HPDE6-E6E7 (cell line): ENCODE measurements at regions not wholly inside any gene's neighbourhood (a gene's known extent, or its start where the extent isn't known, plus 50 kb on each side); places are given as distances from the start of the nearest gene placed in this dataset.
"Not testable (repeated sequence)": the region's sequence is repeated elsewhere in the genome, so short reads cannot be mapped to it uniquely, and the experiment has no call there.

Experiments
- DNase-seq: peaks from one replicate; pipeline ENCODE4 v3.0.0; 2011; ENCODE audit warnings: missing footprints; ENCODE audit errors: extremely low spot score

DNA sequence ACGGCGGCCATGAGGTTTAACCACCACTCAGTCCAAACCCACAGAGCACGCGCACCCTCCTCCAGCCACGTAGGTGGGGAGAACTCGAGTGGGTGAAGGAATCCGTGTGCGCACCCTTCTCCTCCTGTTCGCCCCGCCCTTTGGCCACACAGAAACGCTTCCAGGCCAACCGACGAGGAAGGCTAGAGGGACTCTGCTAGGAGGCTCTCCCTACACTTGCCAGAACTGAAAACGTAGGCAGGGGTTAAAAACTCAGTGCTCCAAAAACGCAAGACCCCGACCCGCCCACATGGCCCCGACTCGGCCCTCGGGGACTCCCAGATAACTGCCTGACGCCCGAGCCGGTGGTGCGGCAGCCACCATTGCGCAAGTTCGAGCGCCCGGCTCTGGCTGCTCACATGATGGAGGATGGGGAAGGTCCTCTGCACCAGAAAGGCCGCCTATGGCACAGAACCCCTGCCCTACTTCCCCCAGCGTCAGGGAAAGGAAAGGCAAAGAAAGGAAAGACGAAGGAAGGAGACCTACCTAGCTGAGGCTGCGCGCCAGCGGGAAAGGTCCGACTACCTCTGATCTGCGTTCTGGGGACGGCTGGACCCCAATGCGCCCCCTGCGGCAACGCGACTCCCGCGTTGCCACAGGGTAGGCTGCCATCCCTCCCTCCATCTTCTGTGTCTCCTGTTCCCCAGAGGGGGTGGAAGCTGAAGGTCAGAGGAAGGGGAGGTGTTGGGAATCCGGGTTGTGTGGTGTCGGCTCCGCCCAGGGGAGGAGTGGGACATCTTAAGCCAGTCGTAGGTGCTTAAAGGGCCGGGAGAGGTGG, 201.9 kb upstream of the AGTR2 start:
- DNase-seq, result peak; percentile 20

DNA sequence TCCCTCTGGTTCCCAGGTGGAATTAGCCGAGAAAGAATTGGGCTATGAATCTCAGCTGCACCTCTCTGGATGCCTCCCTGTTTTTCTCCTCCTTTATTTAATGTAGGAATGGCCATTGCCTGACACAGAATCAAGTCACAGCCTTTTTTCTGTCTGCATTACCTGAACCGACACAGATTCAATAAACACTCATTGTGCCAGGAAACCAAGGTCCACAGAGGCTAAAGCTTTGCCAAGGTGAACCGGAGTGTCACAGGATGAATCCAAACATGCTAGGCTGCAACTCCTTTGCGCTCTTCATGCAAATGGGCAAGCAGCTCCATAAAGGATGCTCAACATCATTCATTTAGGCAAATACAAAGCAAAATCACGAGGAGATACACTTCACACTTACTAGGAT, 199.8 kb upstream of the AGTR2 start:
- no peak for DNase-seq

DNA sequence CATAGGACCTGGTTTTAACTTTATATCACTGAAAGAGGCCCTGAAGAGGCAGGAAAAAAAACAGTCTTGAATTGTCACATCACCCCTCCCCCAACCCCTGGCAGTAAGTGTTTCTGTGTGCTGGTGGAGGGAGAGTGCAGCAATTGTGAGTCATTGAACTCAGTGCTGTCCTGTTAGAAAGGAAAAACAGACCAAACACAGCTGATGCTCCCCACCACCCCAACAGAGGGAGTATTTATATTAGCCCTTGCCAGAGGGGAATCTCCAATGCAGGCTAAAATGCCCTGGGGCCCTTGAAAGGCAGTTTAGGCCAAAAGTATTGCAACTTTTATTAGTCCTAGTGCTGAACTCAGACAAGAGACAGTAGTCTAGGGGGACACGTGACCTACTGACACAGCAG, 197.8 kb upstream of the AGTR2 start:
- no peak for DNase-seq

DNA sequence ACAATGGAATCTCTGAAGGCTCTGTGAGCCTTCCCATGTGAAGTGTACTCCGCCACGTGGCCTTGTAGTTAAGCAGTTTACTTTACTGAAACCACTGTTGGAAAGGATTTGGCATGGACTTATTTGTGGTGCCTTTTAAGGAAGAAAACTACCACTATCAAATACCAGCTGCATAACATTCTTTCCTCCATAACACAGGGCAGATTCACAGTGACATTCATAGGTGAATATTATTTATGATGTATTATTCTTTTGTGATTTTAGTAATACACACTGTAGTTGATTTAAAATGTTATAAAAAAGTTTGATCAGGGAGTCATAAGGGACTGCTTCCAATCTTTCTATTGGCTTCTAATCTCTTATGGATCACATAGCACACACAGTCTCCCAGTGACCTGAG, 192.5 kb upstream of the AGTR2 start:
- DNase-seq, result no peak

DNA sequence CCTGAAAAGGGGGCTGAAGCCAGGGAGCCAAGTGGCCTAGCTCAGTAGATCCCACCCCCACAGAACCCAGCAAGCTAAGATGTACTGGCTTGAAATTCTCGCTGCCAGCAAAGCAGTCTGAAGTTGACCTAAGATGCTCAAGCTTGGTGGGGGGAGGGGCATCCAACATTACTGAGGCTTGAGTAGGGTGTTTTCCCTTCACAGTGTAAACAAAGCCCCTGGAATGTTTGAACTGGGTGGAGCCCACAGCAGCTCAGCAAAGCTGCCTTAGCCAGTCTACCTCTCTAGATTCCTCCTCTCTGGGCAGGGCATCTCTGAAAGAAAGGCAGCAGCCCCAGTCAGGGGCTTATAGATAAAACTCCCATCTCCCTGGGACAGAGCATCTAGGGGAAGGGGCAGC, 187.4 kb upstream of the AGTR2 start:
- not testable (repeated sequence) for DNase-seq

DNA sequence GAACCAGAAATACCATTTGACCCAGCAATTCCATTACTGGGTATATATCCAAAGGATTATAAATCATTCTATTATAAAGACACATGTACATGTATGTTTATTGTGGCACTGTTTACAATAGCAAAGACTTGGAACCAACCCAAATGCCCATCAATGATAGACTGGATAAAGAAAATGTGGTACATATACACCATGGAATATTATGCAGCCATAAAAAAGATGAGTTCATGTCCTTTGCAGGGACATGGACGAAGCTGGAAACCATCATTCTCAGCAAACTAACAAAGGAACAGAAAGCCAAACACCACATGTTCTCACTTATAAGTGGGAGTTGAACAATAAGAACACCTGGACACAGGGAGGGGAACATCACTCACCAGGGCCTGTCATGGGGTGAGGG, 183.1 kb upstream of the AGTR2 start:
- not testable (repeated sequence) for DNase-seq

DNA sequence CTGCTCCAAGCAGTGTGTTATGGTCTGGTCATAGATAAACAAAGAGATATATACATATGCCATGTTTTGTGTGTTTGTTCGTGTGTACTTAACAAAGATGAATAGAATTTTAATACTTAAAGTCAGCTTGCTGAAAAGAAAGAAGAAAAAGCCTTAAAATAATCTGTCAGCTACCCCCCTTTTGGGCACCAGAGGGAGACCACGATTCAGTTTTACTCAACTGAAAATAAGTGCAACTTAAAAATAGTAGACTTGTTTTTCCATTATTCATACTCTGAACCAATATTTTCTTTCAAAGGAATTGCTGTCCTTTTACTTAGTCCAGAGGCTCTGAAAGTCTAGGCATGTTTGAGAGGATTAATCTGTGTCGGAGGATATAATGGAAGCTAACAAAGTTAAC, 181.7 kb upstream of the AGTR2 start:
- DNase-seq, result no peak

DNA sequence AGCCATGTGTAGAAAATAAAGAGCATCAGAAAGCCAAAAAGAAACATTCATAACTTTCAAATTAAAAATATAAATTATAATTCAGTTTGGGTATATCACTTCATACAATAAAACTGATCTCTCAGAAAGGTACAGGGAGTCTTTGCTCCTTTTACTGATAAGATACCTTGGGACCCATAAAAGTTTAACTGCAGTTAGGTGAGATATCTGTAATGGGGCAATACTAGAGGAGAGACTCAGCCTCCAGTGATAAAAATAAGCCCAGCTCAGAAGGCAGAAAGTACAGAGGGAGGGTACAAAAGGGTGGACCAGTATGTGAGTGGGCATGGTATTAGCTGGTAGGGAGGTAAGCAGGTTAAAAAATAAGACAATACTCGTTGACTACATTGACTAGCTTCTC, 180.9 kb upstream of the AGTR2 start:
- no peak for DNase-seq

DNA sequence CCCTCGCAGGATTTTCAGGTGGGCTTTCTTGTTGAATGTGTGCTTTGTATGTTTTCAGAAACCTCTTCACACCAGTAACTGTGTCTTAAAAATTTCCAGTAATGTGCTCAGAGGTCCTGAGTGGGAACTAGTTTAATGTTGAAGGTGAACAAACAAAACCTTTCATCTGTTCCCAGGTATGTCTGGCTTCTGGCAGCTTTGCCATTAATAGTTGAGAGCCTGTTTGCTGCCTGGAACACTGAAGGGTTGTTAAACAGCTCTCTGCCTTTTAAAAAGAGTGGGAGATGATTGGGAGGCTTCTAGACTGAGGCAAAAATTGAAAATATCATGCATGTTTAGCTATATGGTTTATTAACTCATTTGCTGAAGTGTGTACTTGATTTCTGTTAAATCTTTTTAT, 161.2 kb upstream of the AGTR2 start:
- no peak for DNase-seq

DNA sequence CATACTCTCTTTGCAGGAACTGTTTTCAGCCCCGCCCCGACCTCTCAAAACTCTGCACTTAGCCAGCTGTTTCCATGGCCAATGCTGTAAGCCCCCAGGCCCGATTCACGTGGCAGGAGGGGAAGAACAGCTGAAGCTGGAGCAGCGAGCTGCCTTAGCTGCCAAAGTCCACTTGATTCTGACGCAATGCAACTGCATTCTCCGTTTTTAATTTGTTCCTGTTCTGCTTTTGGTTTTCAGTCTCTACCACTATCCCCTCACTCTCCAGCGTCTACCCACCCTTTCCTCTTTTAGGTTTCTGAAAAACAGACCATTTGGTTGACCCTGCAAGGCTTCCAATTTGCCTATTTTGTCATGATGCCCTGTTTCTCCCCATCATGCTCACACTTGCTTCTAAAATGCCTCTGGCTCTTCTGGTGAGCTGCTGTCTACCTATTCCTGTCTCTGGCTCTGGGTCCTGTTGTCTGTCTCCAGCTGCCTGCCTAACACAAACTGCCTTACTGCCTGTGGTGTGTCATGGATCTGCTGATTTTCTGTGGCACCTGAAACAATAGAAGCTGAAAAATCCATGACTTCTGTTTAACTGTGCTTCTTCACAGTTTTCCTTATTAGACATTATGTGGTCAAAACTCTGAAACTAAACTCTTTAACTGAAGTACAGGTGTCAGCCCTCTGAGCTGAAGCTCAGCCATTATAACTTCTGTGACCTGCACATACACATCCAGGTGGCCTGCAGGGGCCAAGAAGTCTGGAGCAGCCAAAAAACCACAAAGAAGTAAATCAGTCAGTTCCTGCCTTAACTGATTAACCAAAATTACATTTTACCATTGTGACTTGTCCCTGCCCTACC, 160.5 kb upstream of the AGTR2 start:
- DNase-seq, result no peak

DNA sequence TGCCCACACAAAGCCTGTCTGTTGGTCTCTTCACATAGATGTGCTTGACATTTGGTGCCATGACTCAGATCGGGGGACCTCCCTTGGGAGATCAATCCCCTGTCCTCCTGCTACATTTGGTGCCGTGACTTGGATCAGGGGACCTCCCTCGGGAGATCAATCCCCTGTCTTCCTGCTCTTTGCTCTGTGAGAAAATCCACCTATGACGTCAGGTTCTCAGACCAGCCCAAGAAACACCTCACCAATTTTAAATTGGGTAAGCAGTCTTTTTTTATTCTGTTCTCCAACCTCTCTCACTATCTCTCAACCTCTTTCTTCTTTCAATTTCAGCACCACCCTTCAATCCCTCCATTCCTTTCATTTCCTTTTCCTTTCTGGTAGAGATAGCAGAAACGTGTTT, 159.6 kb upstream of the AGTR2 start:
- no peak for DNase-seq

DNA sequence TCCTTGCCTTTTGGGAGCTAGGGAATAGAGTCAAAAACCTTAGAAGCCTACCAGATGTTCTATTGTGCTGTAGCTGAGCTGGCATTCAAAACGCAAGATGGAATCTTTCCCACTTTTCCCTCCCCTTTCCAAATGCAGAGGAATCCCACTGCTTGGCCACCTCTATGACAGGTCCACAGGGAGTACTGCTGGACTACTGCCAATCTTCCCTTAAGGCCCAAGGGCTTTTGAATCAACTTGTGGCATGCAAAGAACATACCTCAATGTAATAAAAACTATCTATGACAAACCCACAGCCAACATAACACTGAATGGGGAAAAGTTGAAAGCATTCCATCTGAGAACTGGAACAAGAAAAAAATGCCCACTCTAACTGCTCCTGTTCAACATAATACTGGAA, 139.2 kb upstream of the AGTR2 start:
- no peak for DNase-seq
